Activated CD8-positive, alpha-beta T cell treated with anti-CD3 and anti-CD28 coated beads for 36 hours (primary cell): ENCODE measurements at regions not wholly inside any gene's neighbourhood (a gene's known extent, or its start where the extent isn't known, plus 50 kb on each side); places are given as distances from the start of the nearest gene placed in this dataset.

Experiments used
- ATAC-seq: fragments of 200-7000 bp; cut with Tn5 transposase; one replicate; pipeline ENCODE4 v1.10.0; 2021; ENCODE audit warnings: mild to moderate bottlenecking, moderate library complexity
- CTCF ChIA-PET: fragments of 350-600 bp; sonication (Branson Sonifier 250); formaldehyde crosslinking; loops from one replicate; lab custom pipeline; 2021; ENCODE audit warnings: antibody characterized with exemption; lab: Charles Lee
- POLR2A ChIA-PET: fragments of 350-600 bp; sonication (Branson Sonifier 250); formaldehyde crosslinking; loops from one replicate; lab custom pipeline; 2021; ENCODE audit warnings: antibody characterized with exemption; lab: Charles Lee
- DNase-seq: peaks from one replicate; pipeline ENCODE4 v3.0.0-alpha.2; 2020
- H3K27ac Mint-ChIP-seq: one replicate; pipeline ENCODE4 v1.8.0; 2021; ENCODE audit warnings: mild to moderate bottlenecking, mixed read lengths
- H3K27me3 Mint-ChIP-seq: one replicate; pipeline ENCODE4 v1.8.0; 2021; ENCODE audit warnings: mixed read lengths
- H3K36me3 Mint-ChIP-seq: one replicate; pipeline ENCODE4 v1.8.0; 2021; ENCODE audit warnings: low read depth, mixed read lengths
- H3K4me1 Mint-ChIP-seq: one replicate; pipeline ENCODE4 v1.8.0; 2021; ENCODE audit warnings: low read depth, mixed read lengths
- H3K4me3 Mint-ChIP-seq: one replicate; pipeline ENCODE4 v1.8.0; 2021; ENCODE audit warnings: mild to moderate bottlenecking, moderate library complexity, mixed read lengths
- H3K9me3 Mint-ChIP-seq: one replicate; pipeline ENCODE4 v1.8.0; 2021; ENCODE audit warnings: mixed read lengths
- CTCF ChIP-seq: fragments of 200-600 bp; IDR thresholded peaks from one replicate; pipeline ENCODE4 v1.8.0; 2022; ENCODE audit warnings: antibody characterized with exemption, mild to moderate bottlenecking
- intact Hi-C: fragments of 100-400 bp; cut with micrococcal nuclease; formaldehyde crosslinking; loops from one replicate; pipeline ENCODE4 v1.10.0; 2022

- TF ChIP-seq CTCF: no peak
- Mint-ChIP-seq H3K27ac (no peak overlapping the region), H3K36me3 (no peaks in the 10 kb centered on the region), H3K27me3 (peaks cover 29% of the 10 kb centered on the region), H3K4me1 (peaks cover 16% of the 10 kb centered on the region), H3K4me3 (no peak overlapping the region), H3K9me3 (no peaks in the 10 kb centered on the region)
- ATAC-seq (no peak), DNase-seq (no peak)
- POLR2A ChIA-PET: no interaction called here
- intact Hi-C loops: no loop called here
- CTCF ChIA-PET: interaction anchor here (0.9 kb wide), 1 partner anchor 291 kb away, joined by 3 read pairs; no protein-coding TSS in a partner anchor
These were observed 186.7 kb downstream of the C9orf50 start for GRCh38 chr9:129434187-129434586.

GRCh38 chr9:129432297-129433154, 188.4 kb downstream of the C9orf50 start:
- Mint-ChIP-seq H3K27ac (no peak overlapping the region), H3K9me3 (no peaks in the 10 kb centered on the region), H3K4me1 (peaks cover 7% of the 10 kb centered on the region), H3K36me3 (no peaks in the 10 kb centered on the region), H3K27me3 (peaks cover 13% of the 10 kb centered on the region), H3K4me3 (no peak overlapping the region)
- DNase-seq (no peak), ATAC-seq (no peak)
- ChIA-PET CTCF (interaction anchor here (0.6 to 1.2 kb wide), 2 partner anchors 290 to 306 kb away, joined by 3 to 4 read pairs; no protein-coding TSS in a partner anchor), POLR2A (no interaction called here)
- intact Hi-C loops: no loop called here
- no peak for TF ChIP-seq CTCF

- ATAC-seq: no peak
- Mint-ChIP-seq H3K27me3 (peaks cover 2% of the 10 kb centered on the region), H3K27ac (no peak overlapping the region), H3K4me3 (no peak overlapping the region), H3K4me1 (no peaks in the 10 kb centered on the region), H3K36me3 (no peaks in the 10 kb centered on the region), H3K9me3 (no peaks in the 10 kb centered on the region)
- CTCF ChIA-PET: interaction anchor here (1.0 kb wide), 1 partner anchor 180 kb away, joined by 3 read pairs; no protein-coding TSS in a partner anchor
- POLR2A ChIA-PET: no interaction called here
- intact Hi-C loops: no loop called here
- no peak for TF ChIP-seq CTCF
- DNase-seq: no peak
These were observed 189.8 kb downstream of the C9orf50 start for GRCh38 chr9:129430940-129431643.

GRCh38 chr9:129428864-129429577, 191.9 kb downstream of the C9orf50 start:
- H3K27ac Mint-ChIP-seq: no peak overlapping the region
- H3K36me3 Mint-ChIP-seq: no peaks in the 10 kb centered on the region
- POLR2A ChIA-PET: no interaction called here
- no peak overlapping the region for H3K4me3 Mint-ChIP-seq
- intact Hi-C loops: no loop called here
- H3K9me3 Mint-ChIP-seq: no peaks in the 10 kb centered on the region
- no peak for TF ChIP-seq CTCF
- H3K27me3 Mint-ChIP-seq: no peaks in the 10 kb centered on the region
- CTCF ChIA-PET: no interaction called here
- DNase-seq (no peak), ATAC-seq (no peak)
- H3K4me1 Mint-ChIP-seq: no peaks in the 10 kb centered on the region
